Psoas muscle (tissue), 7 donors: ENCODE measurements at regions not wholly inside any gene's neighbourhood (a gene's known extent, or its start where the extent isn't known, plus 50 kb on each side); places are given as distances from the start of the nearest gene placed in this dataset.

Experiments
- ATAC-seq, 4 donors: fragments of 200-7000 bp; cut with Tn5 transposase; one replicate each; pipeline ENCODE4 v1.9.1; 2020; ENCODE audit warnings: moderate library complexity in 3 of 4, mild to moderate bottlenecking in 2 of 4
- DNase-seq, 2 donors: peaks; one replicate each; pipeline ENCODE4 v3.0.0-alpha.2; 2020
- H3K27ac ChIP-seq: fragments of 200-600 bp; one replicate; pipeline ENCODE4 v1.8.0; 2022
- H3K27me3 ChIP-seq, 3 donors: fragments of 200-600 bp in 1 of 3; one replicate each; pipeline versions ENCODE4 v1.6.1 to v1.8.0; 2013 to 2022; ENCODE audit warnings: low read length in 2 of 3, mild to moderate bottlenecking in 2 of 3, moderate library complexity in 1 of 3; ENCODE audit not compliant: insufficient read depth in 3 of 3
- H3K36me3 ChIP-seq, 2 donors: fragments of 200-600 bp in 1 of 2; one replicate each; pipeline versions ENCODE4 v1.6.1 to v1.8.0; 2013 to 2022; ENCODE audit warnings: low read depth in 1 of 2, mild to moderate bottlenecking in 1 of 2, moderate library complexity in 1 of 2; ENCODE audit not compliant: insufficient read depth in 1 of 2
- H3K4me1 ChIP-seq: fragments of 200-600 bp; one replicate; pipeline ENCODE4 v1.8.0; 2022
- H3K4me3 ChIP-seq: fragments of 200-600 bp; one replicate; pipeline ENCODE4 v1.8.0; 2022; ENCODE audit warnings: mild to moderate bottlenecking
- H3K9me3 ChIP-seq: fragments of 200-600 bp; one replicate; pipeline ENCODE4 v1.8.0; 2022
- WGBS, 3 donors: extraction: QIAGEN DNeasy Blood & Tissue Kit; methylation state at CpG; one replicate each; pipeline versions ENCODE4 v1.1.6 to v1.1.7; 2013; 5-methylcytosine and 5-hydroxymethylcytosine counted together
- intact Hi-C, 2 donors: fragments of 100-400 bp; cut with DNase I; formaldehyde crosslinking; loops; one replicate each; pipeline versions ENCODE4 v1.11.0 to v1.14.2; 2022
- TF ChIP-seq, protein P1 (sequence below): fragments of 200-600 bp; IDR thresholded peaks from one replicate; pipeline ENCODE4 v1.8.0; 2022; ENCODE audit warnings: antibody characterized with exemption
- donor health status: healthy with polysubstance abuse.
- donor health status: DM: no; HTN: no; CAD: no; lungs with moderate emphysema.
- donor health status: Bipolar disorder and iron deficiency.
- donor health status: healthy.
- donor health status: DM: yes; HTN: yes; CAD: no.
- donor health status: DM: no; HTN: no; CAD: no.
- donor health status: DM: yes; HTN: yes; CAD: no.

DNA sequence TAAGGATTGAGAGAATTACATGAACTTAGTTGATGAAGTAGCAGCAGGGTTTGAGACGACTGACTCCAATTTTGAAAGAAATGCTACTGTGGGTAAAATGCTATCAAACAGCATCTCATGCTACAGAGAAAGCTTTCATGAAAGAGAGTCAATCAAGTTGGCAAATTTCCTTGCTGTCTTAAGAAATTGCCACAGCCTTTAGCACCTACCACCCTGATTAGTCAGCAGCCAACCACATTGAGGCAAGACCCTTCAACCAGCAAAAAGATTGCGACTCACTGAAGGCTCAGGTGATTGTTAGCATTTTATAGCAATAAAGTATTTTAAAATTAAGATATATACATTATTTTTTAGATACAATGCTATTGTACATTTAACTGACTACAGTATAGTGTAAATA lies 80.9 kb downstream of the RAP2B start:
- TF ChIP-seq, protein P1, sequence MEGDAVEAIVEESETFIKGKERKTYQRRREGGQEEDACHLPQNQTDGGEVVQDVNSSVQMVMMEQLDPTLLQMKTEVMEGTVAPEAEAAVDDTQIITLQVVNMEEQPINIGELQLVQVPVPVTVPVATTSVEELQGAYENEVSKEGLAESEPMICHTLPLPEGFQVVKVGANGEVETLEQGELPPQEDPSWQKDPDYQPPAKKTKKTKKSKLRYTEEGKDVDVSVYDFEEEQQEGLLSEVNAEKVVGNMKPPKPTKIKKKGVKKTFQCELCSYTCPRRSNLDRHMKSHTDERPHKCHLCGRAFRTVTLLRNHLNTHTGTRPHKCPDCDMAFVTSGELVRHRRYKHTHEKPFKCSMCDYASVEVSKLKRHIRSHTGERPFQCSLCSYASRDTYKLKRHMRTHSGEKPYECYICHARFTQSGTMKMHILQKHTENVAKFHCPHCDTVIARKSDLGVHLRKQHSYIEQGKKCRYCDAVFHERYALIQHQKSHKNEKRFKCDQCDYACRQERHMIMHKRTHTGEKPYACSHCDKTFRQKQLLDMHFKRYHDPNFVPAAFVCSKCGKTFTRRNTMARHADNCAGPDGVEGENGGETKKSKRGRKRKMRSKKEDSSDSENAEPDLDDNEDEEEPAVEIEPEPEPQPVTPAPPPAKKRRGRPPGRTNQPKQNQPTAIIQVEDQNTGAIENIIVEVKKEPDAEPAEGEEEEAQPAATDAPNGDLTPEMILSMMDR = no peak
- H3K27me3 ChIP-seq = no peaks in the 10 kb centered on the region
- no peak for ATAC-seq
- intact Hi-C loops = no loop called here
- no peak for DNase-seq
- H3K4me1 ChIP-seq = no peaks in the 10 kb centered on the region
- 87 to 97% (median 92%) methylated on average over 2 of the region's 2 CpGs for WGBS, 3 donors
- H3K4me3 ChIP-seq = no peak overlapping the region
- H3K9me3 ChIP-seq = no peaks in the 10 kb centered on the region
- no peaks in the 10 kb centered on the region for H3K36me3 ChIP-seq
- H3K27ac ChIP-seq = no peak overlapping the region

DNA sequence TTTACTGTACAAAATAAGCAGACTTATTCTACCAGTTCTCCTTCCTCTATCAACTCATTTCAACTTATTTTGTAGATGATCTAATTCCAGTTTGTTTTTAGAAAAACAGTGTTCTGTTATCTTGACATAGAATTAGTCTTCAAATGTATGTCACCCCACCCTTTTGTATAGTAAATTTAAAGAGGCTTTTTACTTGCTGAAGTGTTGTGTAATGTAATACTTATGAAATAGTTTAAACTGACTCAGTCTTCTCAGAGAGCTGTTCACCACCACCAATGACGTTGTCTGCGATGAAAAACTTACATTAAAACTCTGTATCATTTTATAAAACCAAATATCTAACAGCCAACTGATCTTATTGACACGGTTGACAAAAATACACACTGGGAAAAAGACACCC lies 82.9 kb downstream of the RAP2B start:
- TF ChIP-seq, protein P1 = no peak
- no peaks in the 10 kb centered on the region for H3K27me3 ChIP-seq
- no peak for ATAC-seq
- no peaks in the 10 kb centered on the region for H3K4me1 ChIP-seq
- no peak overlapping the region for H3K27ac ChIP-seq
- DNase-seq = no peak
- WGBS, 3 donors = 82 to 83% (median 83%) methylated on average over 3 of the region's 3 CpGs
- H3K9me3 ChIP-seq = no peaks in the 10 kb centered on the region
- H3K36me3 ChIP-seq = no peaks in the 10 kb centered on the region
- no peak overlapping the region for H3K4me3 ChIP-seq
- intact Hi-C loops = no loop called here

DNA sequence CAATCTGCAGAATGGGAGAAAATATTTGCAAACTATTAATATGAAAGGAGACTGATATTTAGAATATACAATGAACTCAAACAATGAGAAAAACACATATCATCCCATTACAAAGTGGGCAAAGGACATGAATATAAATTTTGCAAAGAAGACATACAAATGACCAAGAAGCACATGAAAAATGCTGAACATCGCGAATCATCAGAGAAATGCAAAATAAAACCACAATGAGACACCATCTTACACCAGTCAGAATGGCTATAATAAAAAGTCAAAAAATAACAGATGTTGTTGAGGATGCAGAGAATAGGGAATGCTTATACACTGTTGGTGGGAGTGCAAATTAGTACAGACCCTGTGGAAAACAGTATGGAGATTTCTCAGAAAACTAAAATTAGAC lies 83.6 kb downstream of the RAP2B start:
- 94 to 98% (median 97%) methylated on average over 2 of the region's 2 CpGs for WGBS, 3 donors
- H3K9me3 ChIP-seq = no peaks in the 10 kb centered on the region
- TF ChIP-seq, protein P1 = no peak
- no peaks in the 10 kb centered on the region for H3K27me3 ChIP-seq
- no peak overlapping the region for H3K27ac ChIP-seq
- intact Hi-C loops = no loop called here
- H3K36me3 ChIP-seq = no peaks in the 10 kb centered on the region
- ATAC-seq (no peak), DNase-seq (no peak)
- no peaks in the 10 kb centered on the region for H3K4me1 ChIP-seq
- no peak overlapping the region for H3K4me3 ChIP-seq

- Histone ChIP-seq H3K4me3 (no peak overlapping the region), H3K27me3 (no peaks in the 10 kb centered on the region), H3K9me3 (no peaks in the 10 kb centered on the region), H3K4me1 (no peaks in the 10 kb centered on the region), H3K27ac (no peak overlapping the region), H3K36me3 (no peaks in the 10 kb centered on the region)
- intact Hi-C loops = no loop called here
- DNase-seq (no peak), ATAC-seq (no peak)
- TF ChIP-seq, protein P1 = no peak
- 0 to 2% (median 0%) methylated on average over 1 of the region's 1 CpG for WGBS, 3 donors
Measured at GRCh38 chr3:153246331-153246730, 84.3 kb downstream of the RAP2B start.

- Histone ChIP-seq H3K27me3 (no peaks in the 10 kb centered on the region), H3K36me3 (no peaks in the 10 kb centered on the region), H3K4me1 (no peaks in the 10 kb centered on the region), H3K4me3 (no peak overlapping the region), H3K9me3 (no peaks in the 10 kb centered on the region), H3K27ac (peak overlapping the region; percentile 50)
- DNase-seq = no peak
- no peak for ATAC-seq
- 38 to 44% (median 39%) methylated on average over 1 of the region's 1 CpG for WGBS, 3 donors
- TF ChIP-seq, protein P1 = no peak
- intact Hi-C loops = no loop called here
Measured at GRCh38 chr3:153246806-153247205, 84.8 kb downstream of the RAP2B start.
